IMR-90 (cell line): ENCODE measurements at regions not wholly inside any gene's neighbourhood (a gene's known extent, or its start where the extent isn't known, plus 50 kb on each side); places are given as distances from the start of the nearest gene placed in this dataset.

Experiments
- ATAC-seq: fragments of 200-7000 bp; cut with Tn5 transposase; 2 replicates; pipeline ENCODE4 v1.9.1; 2020; ENCODE audit warnings: low read depth, mild to moderate bottlenecking, moderate library complexity
- BruUV-seq: library from RNA; stranded (reverse); fragments of 400-500 nt; replicated peaks from 2 replicates; lab custom pipeline; 2021; lab: Mats Ljungman, UMichigan
- CTCF ChIA-PET: fragments of 300-600 bp; formaldehyde crosslinking; extraction: SDS; loops from one replicate; lab custom pipeline; 2021; ENCODE audit warnings: antibody characterized with exemption; lab: Yijun Ruan, JAX
- POLR2A ChIA-PET: fragments of 300-600 bp; sonication (Branson Sonifier 250); formaldehyde crosslinking; loops from one replicate; lab custom pipeline; 2022; ENCODE audit warnings: antibody characterized with exemption; ENCODE audit not compliant: unreplicated experiment; lab: Charles Lee
- DNase-seq: peaks from one replicate; pipeline ENCODE4 v3.0.0; 2013
- H2AFZ ChIP-seq: replicated peaks from 2 replicates; pipeline ENCODE3; 2013; ENCODE audit warnings: low read length, mild to moderate bottlenecking; ENCODE audit not compliant: poor library complexity
- H2AK5ac ChIP-seq: 2 replicates; pipeline ENCODE4 v1.6.1; 2013; ENCODE audit warnings: low read depth, low read length, inconsistent platforms
- H2AK9ac ChIP-seq: replicated peaks from 2 replicates; pipeline ENCODE3; 2013; ENCODE audit warnings: mild to moderate bottlenecking, low read depth, low read length, moderate library complexity; ENCODE audit not compliant: poor library complexity
- H2BK120ac ChIP-seq: 2 replicates; pipeline ENCODE4 v1.6.1; 2013; ENCODE audit warnings: low read depth, low read length, inconsistent platforms
- H2BK15ac ChIP-seq: 3 replicates; pipeline ENCODE4 v1.6.1; 2013; ENCODE audit warnings: low read depth, low read length, inconsistent platforms
- H2BK20ac ChIP-seq: 2 replicates; pipeline ENCODE4 v1.6.1; 2013; ENCODE audit warnings: low read depth, mild to moderate bottlenecking, inconsistent platforms, low read length, moderate library complexity
- H2BK5ac ChIP-seq: 2 replicates; pipeline ENCODE4 v1.6.1; 2013; ENCODE audit warnings: mild to moderate bottlenecking, low read depth, low read length, inconsistent platforms; ENCODE audit not compliant: poor library complexity, severe bottlenecking
- H3K14ac ChIP-seq: replicated peaks from 2 replicates; pipeline ENCODE4 v1.6.1; 2013; ENCODE audit warnings: low read depth, low read length, inconsistent platforms
- H3K18ac ChIP-seq: 2 replicates; pipeline ENCODE4 v1.6.1; 2013; ENCODE audit warnings: low read depth, low read length, control low read depth
- H3K23ac ChIP-seq: 2 replicates; pipeline ENCODE4 v1.6.1; 2013; ENCODE audit warnings: low read depth, low read length, inconsistent platforms
- H3K27ac ChIP-seq: 2 replicates; pipeline ENCODE4 v1.5.1; 2013; ENCODE audit warnings: mild to moderate bottlenecking, control low read depth, low read length; ENCODE audit not compliant: insufficient read depth
- H3K27me3 ChIP-seq: 2 replicates; pipeline ENCODE4 v1.6.1; 2013; ENCODE audit warnings: low read length; ENCODE audit not compliant: control insufficient read depth, insufficient read depth
- H3K36me3 ChIP-seq: 2 replicates; pipeline ENCODE4 v1.6.1; 2013; ENCODE audit warnings: low read length, mixed read lengths; ENCODE audit not compliant: control insufficient read depth, insufficient read depth
- H3K4ac ChIP-seq: 2 replicates; pipeline ENCODE4 v1.6.1; 2013; ENCODE audit warnings: low read depth, low read length, inconsistent platforms
- H3K4me1 ChIP-seq: 2 replicates; pipeline ENCODE4 v1.6.1; 2013; ENCODE audit warnings: low read length, mixed read lengths; ENCODE audit not compliant: control insufficient read depth, insufficient read depth
- H3K4me2 ChIP-seq: 2 replicates; pipeline ENCODE4 v1.6.1; 2013; ENCODE audit warnings: low read depth, mild to moderate bottlenecking, control low read depth, low read length, moderate library complexity
- H3K4me3 ChIP-seq: 2 replicates; pipeline ENCODE4 v1.5.1; 2013; ENCODE audit warnings: low read depth, mild to moderate bottlenecking, control low read depth, low read length, moderate library complexity; ENCODE audit not compliant: insufficient read depth
- H3K56ac ChIP-seq: 2 replicates; pipeline ENCODE4 v1.6.1; 2013; ENCODE audit warnings: low read length, inconsistent platforms; ENCODE audit not compliant: insufficient read depth; ENCODE audit errors: extremely low read depth
- H3K79me1 ChIP-seq, 2 experiments: 2 replicates each; pipeline ENCODE4 v1.6.1; 2013; ENCODE audit warnings: low read length in 2 of 2, inconsistent platforms in 1 of 2, low read depth in 1 of 2
- H3K9ac ChIP-seq: 2 replicates; pipeline ENCODE4 v1.6.1; 2013; ENCODE audit warnings: low read depth, low read length, control low read depth
- H3K9me1 ChIP-seq: 2 replicates; pipeline ENCODE4 v1.6.1; 2013; ENCODE audit warnings: low read length, inconsistent platforms; ENCODE audit not compliant: insufficient read depth
- H3K9me3 ChIP-seq: 2 replicates; pipeline ENCODE4 v1.6.1; 2013; ENCODE audit warnings: low read length; ENCODE audit not compliant: control insufficient read depth, insufficient read depth
- H4K20me1 ChIP-seq: 2 replicates; pipeline ENCODE4 v1.6.1; 2013; ENCODE audit warnings: low read length, inconsistent platforms; ENCODE audit not compliant: insufficient read depth
- H4K5ac ChIP-seq: 2 replicates; pipeline ENCODE4 v1.6.1; 2013; ENCODE audit warnings: mild to moderate bottlenecking, low read depth, low read length, control low read depth
- H4K8ac ChIP-seq, 2 experiments: 2 replicates each; pipeline ENCODE4 v1.6.1; 2013; ENCODE audit warnings: low read depth in 2 of 2, low read length in 2 of 2, control low read depth in 1 of 2, inconsistent platforms in 1 of 2
- H4K91ac ChIP-seq: 2 replicates; pipeline ENCODE4 v1.6.1; 2013; ENCODE audit warnings: low read depth, low read length, inconsistent platforms; ENCODE audit not compliant: insufficient read depth
- BHLHE40 ChIP-seq: fragments of 150-350 bp; IDR thresholded peaks from 2 replicates; pipeline ENCODE4 v1.6.1; 2016; ENCODE audit warnings: mild to moderate bottlenecking, low read depth, low read length
- CEBPB ChIP-seq: IDR thresholded peaks from 2 replicates; pipeline ENCODE4 v1.6.1; 2012; ENCODE audit warnings: low read depth, low read length, improper control_type of control experiment
- CHD1 ChIP-seq: IDR thresholded peaks from 2 replicates; pipeline ENCODE4 v1.6.1; 2012; ENCODE audit warnings: low read depth, low read length, improper control_type of control experiment
- CTCF ChIP-seq: conservative IDR thresholded peaks from 2 replicates; pipeline ENCODE4 v1.5.1; 2012; ENCODE audit warnings: mild to moderate bottlenecking, low read depth, low read length, improper control_type of control experiment
- ELK1 ChIP-seq: fragments of 150-350 bp; IDR thresholded peaks from 2 replicates; pipeline ENCODE4 v1.6.1; 2016; ENCODE audit warnings: low read depth, mild to moderate bottlenecking, low read length, moderate library complexity, borderline replicate concordance
- FOS ChIP-seq: fragments of 150-350 bp; IDR thresholded peaks from 2 replicates; pipeline ENCODE4 v1.6.1; 2016; ENCODE audit warnings: low read depth, low read length
- MAFK ChIP-seq: IDR thresholded peaks from 2 replicates; pipeline ENCODE4 v1.6.1; 2012; ENCODE audit warnings: low read depth, low read length, improper control_type of control experiment
- MAZ ChIP-seq: IDR thresholded peaks from 2 replicates; pipeline ENCODE4 v1.6.1; 2012; ENCODE audit warnings: low read depth, mild to moderate bottlenecking, low read length, improper control_type of control experiment, moderate library complexity, borderline replicate concordance
- MXI1 ChIP-seq: IDR thresholded peaks from 2 replicates; pipeline ENCODE4 v1.6.1; 2012; ENCODE audit warnings: low read depth, mild to moderate bottlenecking, low read length, moderate library complexity, borderline replicate concordance
- NFE2L2 ChIP-seq: fragments of 150-350 bp; IDR thresholded peaks from 2 replicates; pipeline ENCODE4 v1.6.1; 2016; ENCODE audit warnings: low read depth, mild to moderate bottlenecking, low read length
- POLR2A ChIP-seq: IDR thresholded peaks from 2 replicates; pipeline ENCODE4 v1.6.1; 2012; ENCODE audit warnings: mild to moderate bottlenecking, low read depth, low read length
- RAD21 ChIP-seq: IDR thresholded peaks from 2 replicates; pipeline ENCODE4 v1.6.1; 2012; ENCODE audit warnings: low read length, improper control_type of control experiment
- RCOR1 ChIP-seq: IDR thresholded peaks from 2 replicates; pipeline ENCODE4 v1.6.1; 2012; ENCODE audit warnings: mild to moderate bottlenecking, low read length, improper control_type of control experiment; ENCODE audit not compliant: insufficient replicate concordance
- RFX5 ChIP-seq: IDR thresholded peaks from 2 replicates; pipeline ENCODE4 v1.8.0; 2012; ENCODE audit warnings: low read depth, mild to moderate bottlenecking, low read length, moderate library complexity
- SMC3 ChIP-seq: fragments of 150-350 bp; IDR thresholded peaks from 2 replicates; pipeline ENCODE4 v1.6.1; 2016; ENCODE audit warnings: low read depth, mild to moderate bottlenecking, antibody characterized with exemption, low read length, moderate library complexity
- USF2 ChIP-seq: fragments of 150-350 bp; IDR thresholded peaks from 2 replicates; pipeline ENCODE4 v1.6.1; 2017; ENCODE audit warnings: mild to moderate bottlenecking, antibody characterized with exemption, low read length, low read depth
- WGBS, 2 experiments: methylation state at CpG; one replicate each; pipeline versions ENCODE4 v1.1.5 to v1.1.7; 2013; ENCODE audit warnings: missing lambda C conversion rate in 2 of 2; ENCODE audit not compliant: insufficient read length in 1 of 2; ENCODE audit errors: extremely low coverage in 2 of 2; 5-methylcytosine and 5-hydroxymethylcytosine counted together
- dilution Hi-C: fragments of 300-500 bp; cut with HindIII; formaldehyde crosslinking; loops from one replicate; pipeline ENCODE4 v1.14.3; 2018; ENCODE audit warnings: low sequenced_read_pairs; ENCODE audit not compliant: unreplicated experiment
- in situ Hi-C: fragments of 300-500 bp; cut with MboI; formaldehyde crosslinking; loops from 3 replicates; pipeline ENCODE4 v1.14.3; 2019; ENCODE audit warnings: low sequenced_read_pairs, inconsistent platforms, mixed read lengths
- intact Hi-C: fragments of 100-400 bp; cut with micrococcal nuclease; formaldehyde crosslinking; loops from 2 replicates; pipeline ENCODE4 v1.10.0; 2022

- ChIA-PET CTCF (no interaction called here), POLR2A (no interaction called here)
- DNase-seq: no peak
- peak; percentile 53 for ATAC-seq
- Histone ChIP-seq H2BK20ac (no peak overlapping the region), H2AFZ (peak overlapping the region; percentile 36), H3K27me3 (no peaks in the 10 kb centered on the region; the same call in 1 of the 2 replicates), H2AK9ac (no peak overlapping the region), H4K5ac (no peak overlapping the region), H3K4me3 (no peak overlapping the region), H3K56ac (no peak overlapping the region), H3K23ac (no peak overlapping the region), H3K14ac (no peak overlapping the region), H2BK5ac (no peak overlapping the region), H2BK120ac (no peak overlapping the region), H3K9me3 (peaks cover 2% of the 10 kb centered on the region; the same call in 1 of the 2 replicates), H2BK15ac (no peak overlapping the region), H3K4me2 (peak overlapping the region; percentile 62; the same call in 1 of the 2 replicates), H3K27ac (no peak overlapping the region), H2AK5ac (no peak overlapping the region), H3K18ac (no peak overlapping the region), H3K4ac (no peak overlapping the region), H3K9ac (no peak overlapping the region), H4K20me1 (no peaks in the 10 kb centered on the region), H4K8ac (no peak overlapping the region), H3K4me1 (peaks cover 5% of the 10 kb centered on the region), H4K91ac (no peak overlapping the region), H3K36me3 (no peaks in the 10 kb centered on the region), H3K9me1 (no peaks in the 10 kb centered on the region), H3K79me1 (no peaks in the 10 kb centered on the region)
- dilution Hi-C loops: no loop called here
- 20% methylated on average over 2 of the region's 12 CpGs; no CpG with 5 or more reads in 1 of the 2 experiments for WGBS, 2 experiments
- no TSS peak for BruUV-seq
- intact Hi-C loops: no loop called here
- TF ChIP-seq BHLHE40 (no peak), MXI1 (no peak), MAFK (no peak), ELK1 (no peak), CTCF (no peak), RAD21 (no peak), POLR2A (no peak), MAZ (no peak), RCOR1 (no peak), USF2 (no peak), RFX5 (no peak), NFE2L2 (no peak), SMC3 (no peak), FOS (no peak), CHD1 (no peak), CEBPB (no peak)
- in situ Hi-C loops: no loop called here
Measured at GRCh38 chr9:88258601-88259000, 120.3 kb upstream of the SPATA31C2 start.
